SK-N-SH (cell line): ENCODE measurements at regions not wholly inside any gene's neighbourhood (a gene's known extent, or its start where the extent isn't known, plus 50 kb on each side); places are given as distances from the start of the nearest gene placed in this dataset.

Source experiments
- CTCF ChIA-PET: fragments of 300-600, 350-600 bp; formaldehyde crosslinking; extraction: SDS; loops from one replicate; lab custom pipeline; 2021; lab: Yijun Ruan, JAX
- POLR2A ChIA-PET: fragments of 350-600 bp; sonication (Branson Sonifier 250); formaldehyde crosslinking; extraction: SDS; loops from one replicate; lab custom pipeline; 2020; ENCODE audit warnings: antibody characterized with exemption, inconsistent platforms; lab: Yijun Ruan, JAX
- DNase-seq: peaks from one replicate; pipeline ENCODE4 v3.0.0; 2012
- H2AFZ ChIP-seq: fragments of 200-600 bp; sonication (generic); 2 replicates; pipeline ENCODE4 v1.8.1; 2016; ENCODE audit warnings: antibody characterized with exemption, mild to moderate bottlenecking, low read depth
- H3F3A ChIP-seq: fragments of 200-600 bp; sonication (generic); replicated peaks from 2 replicates; pipeline ENCODE3; 2016; ENCODE audit warnings: antibody characterized with exemption, mild to moderate bottlenecking; ENCODE audit not compliant: insufficient read depth
- H3K27ac ChIP-seq, 2 experiments: fragments of 200-500 bp in 1 of 2; fragments of 200-600 bp in 1 of 2; sonication (Bioruptor generic) in 1 of 2; sonication (generic), shearing (Covaris generic) in 1 of 2; 2 replicates each; pipeline versions ENCODE4 v1.5.1 to v1.6.1; 2014 to 2016; ENCODE audit warnings: low read depth in 2 of 2, inconsistent platforms in 1 of 2, low read length in 1 of 2, mild to moderate bottlenecking in 1 of 2, mixed read lengths in 1 of 2
- H3K27me3 ChIP-seq: fragments of 200-600 bp; sonication (generic), shearing (Covaris generic); 2 replicates; pipeline ENCODE4 v1.6.1; 2016; ENCODE audit warnings: mixed run types; ENCODE audit not compliant: insufficient read depth
- H3K36me3 ChIP-seq, 2 experiments: fragments of 200-500 bp in 1 of 2; fragments of 200-600 bp in 1 of 2; sonication (Bioruptor generic) in 1 of 2; sonication (generic) in 1 of 2; replicated peaks in 1 of 2; 2 replicates each; pipeline versions ENCODE3 to v1.5.1; 2014 to 2016; ENCODE audit warnings: low read length in 1 of 2, mild to moderate bottlenecking in 1 of 2; ENCODE audit not compliant: insufficient read depth in 2 of 2, control insufficient read depth in 1 of 2
- H3K4me1 ChIP-seq, 2 experiments: fragments of 200-500 bp in 1 of 2; fragments of 200-600 bp in 1 of 2; sonication (Bioruptor generic) in 1 of 2; sonication (generic), shearing (Covaris generic) in 1 of 2; 2 replicates each; pipeline versions ENCODE4 v1.5.1 to v1.6.1; 2014 to 2016; ENCODE audit warnings: low read depth in 1 of 2, low read length in 1 of 2, mixed run types in 1 of 2; ENCODE audit not compliant: insufficient read depth in 2 of 2, control insufficient read depth in 1 of 2
- H3K4me2 ChIP-seq: fragments of 200-600 bp; sonication (generic), shearing (Covaris generic); 2 replicates; pipeline ENCODE4 v1.6.1; 2017; ENCODE audit warnings: mixed run types
- H3K4me3 ChIP-seq, 2 experiments: fragments of 200-500 bp in 1 of 2; fragments of 200-600 bp in 1 of 2; sonication (Bioruptor generic) in 1 of 2; sonication (generic), shearing (Covaris generic) in 1 of 2; 2 replicates each; pipeline versions ENCODE4 v1.5.1 to v1.8.1; 2014 to 2016; ENCODE audit warnings: low read depth in 2 of 2, inconsistent platforms in 1 of 2, low read length in 1 of 2, mild to moderate bottlenecking in 1 of 2, mixed read lengths in 1 of 2, moderate library complexity in 1 of 2
- H3K79me2 ChIP-seq: fragments of 200-600 bp; sonication (generic); 2 replicates; pipeline ENCODE4 v1.8.1; 2017; ENCODE audit warnings: mild to moderate bottlenecking; ENCODE audit not compliant: insufficient read depth
- H3K9ac ChIP-seq: fragments of 200-600 bp; sonication (generic); 2 replicates; pipeline ENCODE4 v1.6.1; 2017; ENCODE audit warnings: mixed run types
- H3K9me2 ChIP-seq: fragments of 200-600 bp; sonication (generic); 2 replicates; pipeline ENCODE4 v1.6.1; 2017; ENCODE audit warnings: mixed run types
- H3K9me3 ChIP-seq: fragments of 200-600 bp; sonication (generic); 2 replicates; pipeline ENCODE4 v1.6.1; 2017; ENCODE audit warnings: mixed run types, mild to moderate bottlenecking, moderate library complexity
- H4K20me1 ChIP-seq: fragments of 200-600 bp; sonication (generic); 2 replicates; pipeline ENCODE4 v1.6.1; 2017; ENCODE audit warnings: mild to moderate bottlenecking, mixed run types; ENCODE audit not compliant: insufficient read depth
- CTCF ChIP-seq: fragments of 200-600 bp; sonication (generic); IDR thresholded peaks from 2 replicates; pipeline ENCODE4 v1.6.1; 2017; ENCODE audit warnings: antibody characterized with exemption, mild to moderate bottlenecking, moderate library complexity
- FOSL2 ChIP-seq: IDR thresholded peaks from 2 replicates; pipeline ENCODE4 v1.4.0; 2012; ENCODE audit warnings: low read depth, mild to moderate bottlenecking, moderate library complexity, borderline replicate concordance
- FOXM1 ChIP-seq: IDR thresholded peaks from 2 replicates; pipeline ENCODE4 v1.4.0; 2012; ENCODE audit warnings: low read depth, mild to moderate bottlenecking
- GABPA ChIP-seq: IDR thresholded peaks from 2 replicates; pipeline ENCODE4 v1.4.0; 2012; ENCODE audit warnings: low read depth, mild to moderate bottlenecking
- PBX3 ChIP-seq: IDR thresholded peaks from 2 replicates; pipeline ENCODE4; 2012
- RCOR1 ChIP-seq: fragments of 150-350 bp; IDR thresholded peaks from 2 replicates; pipeline ENCODE4 v1.6.1; 2017; ENCODE audit warnings: antibody characterized with exemption, low read length
- REST ChIP-seq: IDR thresholded peaks from 2 replicates; pipeline ENCODE4 v1.6.1; 2012; ENCODE audit warnings: mild to moderate bottlenecking, low read depth, low read length, moderate library complexity
- RXRA ChIP-seq: IDR thresholded peaks from 2 replicates; pipeline ENCODE4 v1.4.0; 2012; ENCODE audit warnings: low read depth, mild to moderate bottlenecking, borderline replicate concordance
- SIN3A ChIP-seq: IDR thresholded peaks from 2 replicates; pipeline ENCODE4 v1.6.1; 2012; ENCODE audit warnings: low read depth, mild to moderate bottlenecking, low read length, moderate library complexity, borderline replicate concordance
- SMC3 ChIP-seq: IDR thresholded peaks from 2 replicates; pipeline ENCODE4 v1.6.1; 2012; ENCODE audit warnings: low read depth, low read length, improper control_type of control experiment
- TCF12 ChIP-seq: IDR thresholded peaks from 2 replicates; pipeline ENCODE4 v1.4.0; 2012
- TEAD4 ChIP-seq: IDR thresholded peaks from 2 replicates; pipeline ENCODE4 v1.4.0; 2012; ENCODE audit warnings: mild to moderate bottlenecking, borderline replicate concordance; ENCODE audit not compliant: insufficient read depth
- YY1 ChIP-seq: IDR thresholded peaks from 2 replicates; pipeline ENCODE4 v1.4.0; 2012; ENCODE audit warnings: low read depth, mild to moderate bottlenecking
- WGBS: methylation state at CpG from one replicate; pipeline ENCODE4 v1.1.6; 2017; ENCODE audit warnings: low lambda C conversion rate; 5-methylcytosine and 5-hydroxymethylcytosine counted together

- CTCF ChIA-PET: no interaction called here
- H2AFZ ChIP-seq: no peak overlapping the region
- H3K4me3 ChIP-seq: no peak overlapping the region
- WGBS: 23% methylated on average over 2 of the region's 5 CpGs
- H3K27ac ChIP-seq: no peak overlapping the region
- H3K4me2 ChIP-seq: no peak overlapping the region
- TF ChIP-seq RXRA: no peak
- no peak for TF ChIP-seq PBX3
- H3F3A ChIP-seq: no peaks in the 10 kb centered on the region
- no peaks in the 10 kb centered on the region for H3K4me1 ChIP-seq
- no peaks in the 10 kb centered on the region for H3K9me3 ChIP-seq
- H3K9me2 ChIP-seq: no peaks in the 10 kb centered on the region
- no peaks in the 10 kb centered on the region for H4K20me1 ChIP-seq
- no peaks in the 10 kb centered on the region for H3K36me3 ChIP-seq
- H3K9ac ChIP-seq: no peak overlapping the region
- no peaks in the 10 kb centered on the region for H3K79me2 ChIP-seq
- no peak for DNase-seq
- H3K27me3 ChIP-seq: no peaks in the 10 kb centered on the region
- POLR2A ChIA-PET: no interaction called here
Observed at GRCh38 chr1:4460052-4460451, 194.4 kb upstream of the AJAP1 start.

GRCh38 chr1:4460651-4461050 lies 193.8 kb upstream of the AJAP1 start:
- no peak for DNase-seq
- no peaks in the 10 kb centered on the region for H4K20me1 ChIP-seq
- H2AFZ ChIP-seq: no peak overlapping the region
- ChIA-PET POLR2A (no interaction called here), CTCF (no interaction called here)
- no peaks in the 10 kb centered on the region for H3K27me3 ChIP-seq
- H3F3A ChIP-seq: no peaks in the 10 kb centered on the region
- H3K27ac ChIP-seq: no peak overlapping the region
- H3K9me2 ChIP-seq: no peaks in the 10 kb centered on the region
- 34% methylated on average over 13 of the region's 14 CpGs for WGBS
- no peaks in the 10 kb centered on the region for H3K79me2 ChIP-seq
- no peaks in the 10 kb centered on the region for H3K36me3 ChIP-seq
- no peaks in the 10 kb centered on the region for H3K9me3 ChIP-seq
- TF ChIP-seq SIN3A: no peak
- no peak for TF ChIP-seq SMC3
- TF ChIP-seq TEAD4: no peak
- TF ChIP-seq RXRA: no peak
- no peak for TF ChIP-seq FOXM1
- TF ChIP-seq YY1: no peak
- TF ChIP-seq FOSL2: no peak
- TF ChIP-seq REST: no peak
- no peak for TF ChIP-seq TCF12
- no peak for TF ChIP-seq RCOR1
- TF ChIP-seq CTCF: no peak
- TF ChIP-seq GABPA: no peak
- H3K4me2 ChIP-seq: no peak overlapping the region
- H3K9ac ChIP-seq: no peak overlapping the region
- no peak overlapping the region for H3K4me3 ChIP-seq
- H3K4me1 ChIP-seq: no peaks in the 10 kb centered on the region
